Activated naive CD8-positive, alpha-beta T cell treated with anti-CD3 and anti-CD28 coated beads for 36 hours (primary cell): ENCODE measurements at regions not wholly inside any gene's neighbourhood (a gene's known extent, or its start where the extent isn't known, plus 50 kb on each side); places are given as distances from the start of the nearest gene placed in this dataset.

Experiments
- DNase-seq: peaks from one replicate; pipeline ENCODE4 v3.0.0; 2021
- H3K27ac Mint-ChIP-seq: one replicate; pipeline ENCODE4 v1.8.0; 2022; ENCODE audit warnings: mild to moderate bottlenecking, moderate library complexity, mixed read lengths
- H3K27me3 Mint-ChIP-seq: one replicate; pipeline ENCODE4 v1.8.0; 2022; ENCODE audit warnings: mild to moderate bottlenecking, mixed read lengths
- H3K36me3 Mint-ChIP-seq: one replicate; pipeline ENCODE4 v1.8.0; 2021; ENCODE audit warnings: mild to moderate bottlenecking, mixed read lengths
- H3K4me1 Mint-ChIP-seq: one replicate; pipeline ENCODE4 v1.8.0; 2021; ENCODE audit warnings: mixed read lengths
- H3K4me3 Mint-ChIP-seq: one replicate; pipeline ENCODE4 v1.8.0; 2022; ENCODE audit warnings: mild to moderate bottlenecking, moderate library complexity, mixed read lengths
- H3K9me3 Mint-ChIP-seq: one replicate; pipeline ENCODE4 v1.8.0; 2022; ENCODE audit warnings: mixed read lengths

DNA sequence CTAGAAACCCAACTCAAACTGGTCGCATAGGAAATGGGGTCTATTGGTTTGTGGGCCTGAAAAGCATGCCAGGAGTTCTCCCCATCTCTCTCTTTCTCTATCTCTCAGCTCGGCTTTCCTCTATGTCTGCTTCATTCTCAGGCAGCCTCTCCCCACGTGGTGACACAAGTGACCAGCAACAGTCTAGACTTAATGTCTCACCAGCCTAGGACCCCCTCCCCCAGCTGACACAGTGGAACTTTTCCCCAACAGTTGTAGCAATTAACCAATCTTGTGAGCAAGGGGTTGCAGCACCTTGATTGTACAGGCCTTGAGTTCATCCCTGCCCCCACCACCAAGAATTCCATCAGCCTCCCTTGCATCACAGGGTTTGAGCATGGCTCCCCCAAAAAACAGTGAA lies 159.8 kb upstream of the KIT start:
- no peak overlapping the region for H3K27ac Mint-ChIP-seq
- H3K27me3 Mint-ChIP-seq = no peaks in the 10 kb centered on the region
- no peaks in the 10 kb centered on the region for H3K9me3 Mint-ChIP-seq
- H3K4me3 Mint-ChIP-seq = no peak overlapping the region
- H3K36me3 Mint-ChIP-seq = no peaks in the 10 kb centered on the region
- no peak for DNase-seq
- no peaks in the 10 kb centered on the region for H3K4me1 Mint-ChIP-seq

DNA sequence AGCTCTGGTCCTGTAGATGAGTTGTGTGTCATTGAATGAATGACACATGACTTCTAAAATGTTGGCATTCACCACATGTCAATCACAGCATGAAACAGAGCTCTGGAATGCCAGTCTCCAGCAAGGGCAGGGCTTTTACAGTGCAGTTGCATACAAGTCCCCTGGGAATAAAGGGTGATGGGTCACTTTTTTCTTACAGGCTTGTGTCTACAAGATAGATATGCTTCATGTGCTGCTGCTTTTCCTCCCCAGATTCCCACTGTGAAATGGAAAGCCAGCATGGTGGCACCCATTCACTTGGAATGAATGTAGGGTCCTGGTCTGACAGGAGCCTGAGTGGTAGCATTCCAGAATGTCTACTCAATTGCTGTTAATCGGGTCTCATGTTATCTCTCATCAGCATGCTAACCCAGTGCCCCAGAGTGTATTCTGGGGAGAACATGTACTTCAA lies 159.1 kb upstream of the KIT start:
- no peaks in the 10 kb centered on the region for H3K9me3 Mint-ChIP-seq
- no peaks in the 10 kb centered on the region for H3K27me3 Mint-ChIP-seq
- no peak for DNase-seq
- no peaks in the 10 kb centered on the region for H3K36me3 Mint-ChIP-seq
- no peaks in the 10 kb centered on the region for H3K4me1 Mint-ChIP-seq
- H3K27ac Mint-ChIP-seq = no peak overlapping the region
- no peak overlapping the region for H3K4me3 Mint-ChIP-seq

DNA sequence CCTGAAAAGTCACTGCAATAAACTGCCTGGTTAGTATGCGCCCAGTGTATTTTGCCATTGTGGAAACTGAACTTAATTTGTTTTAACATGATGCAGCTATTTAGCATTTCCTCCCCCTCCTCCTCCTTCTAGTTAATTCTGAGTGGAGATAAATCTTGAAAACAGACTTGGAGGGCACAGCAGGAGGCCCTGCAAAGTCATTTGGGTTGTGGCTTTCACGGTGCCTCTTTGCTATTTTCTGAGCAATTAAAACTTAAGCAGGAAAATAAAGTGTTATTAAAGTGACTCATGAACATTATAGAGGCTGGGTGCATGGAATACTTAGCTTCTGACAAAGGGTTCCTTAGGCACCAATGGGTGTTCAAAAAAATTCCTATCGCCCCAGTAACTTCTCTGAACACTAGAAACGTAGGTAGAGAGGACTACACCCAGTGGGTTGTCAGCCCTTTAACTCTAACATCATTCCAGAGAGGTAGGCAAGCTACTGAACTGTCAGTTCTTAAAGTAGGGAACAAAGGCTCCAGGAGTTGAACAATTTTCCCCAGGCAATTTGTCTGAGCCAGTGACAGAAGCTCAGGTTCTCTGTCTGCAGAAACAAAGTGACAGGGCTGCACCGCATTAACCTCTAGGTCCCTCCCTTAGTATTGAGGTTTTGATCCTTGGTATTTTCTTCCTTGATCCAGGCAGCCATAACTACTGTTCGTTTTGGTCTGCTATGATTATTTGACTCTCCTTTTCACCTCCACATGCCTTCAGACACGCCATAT lies 158.3 kb upstream of the KIT start:
- no peaks in the 10 kb centered on the region for H3K9me3 Mint-ChIP-seq
- no peak overlapping the region for H3K27ac Mint-ChIP-seq
- DNase-seq = no peak
- H3K36me3 Mint-ChIP-seq = no peaks in the 10 kb centered on the region
- H3K4me1 Mint-ChIP-seq = no peaks in the 10 kb centered on the region
- no peaks in the 10 kb centered on the region for H3K27me3 Mint-ChIP-seq
- no peak overlapping the region for H3K4me3 Mint-ChIP-seq

DNA sequence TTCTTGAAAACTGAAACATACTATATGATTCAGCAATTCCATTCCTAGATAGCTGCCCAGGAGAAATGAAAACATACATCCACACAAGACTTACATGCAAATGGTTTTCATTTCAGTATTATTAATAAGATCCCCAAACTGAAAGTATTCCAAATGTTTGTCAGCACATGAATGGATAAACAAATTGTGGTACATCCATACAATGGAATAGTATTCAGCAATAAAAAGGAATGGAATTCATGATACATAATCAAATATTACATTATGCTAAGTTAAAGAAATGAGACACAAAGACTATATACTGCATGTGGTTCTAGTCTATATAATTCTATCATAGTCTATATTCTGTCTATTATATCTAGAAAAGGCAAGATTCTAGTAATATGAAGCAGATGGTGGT lies 152.4 kb upstream of the KIT start:
- H3K36me3 Mint-ChIP-seq = no peaks in the 10 kb centered on the region
- peaks cover 8% of the 10 kb centered on the region for H3K9me3 Mint-ChIP-seq
- no peak for DNase-seq
- no peak overlapping the region for H3K4me3 Mint-ChIP-seq
- no peak overlapping the region for H3K27ac Mint-ChIP-seq
- H3K27me3 Mint-ChIP-seq = no peaks in the 10 kb centered on the region
- H3K4me1 Mint-ChIP-seq = no peaks in the 10 kb centered on the region

DNA sequence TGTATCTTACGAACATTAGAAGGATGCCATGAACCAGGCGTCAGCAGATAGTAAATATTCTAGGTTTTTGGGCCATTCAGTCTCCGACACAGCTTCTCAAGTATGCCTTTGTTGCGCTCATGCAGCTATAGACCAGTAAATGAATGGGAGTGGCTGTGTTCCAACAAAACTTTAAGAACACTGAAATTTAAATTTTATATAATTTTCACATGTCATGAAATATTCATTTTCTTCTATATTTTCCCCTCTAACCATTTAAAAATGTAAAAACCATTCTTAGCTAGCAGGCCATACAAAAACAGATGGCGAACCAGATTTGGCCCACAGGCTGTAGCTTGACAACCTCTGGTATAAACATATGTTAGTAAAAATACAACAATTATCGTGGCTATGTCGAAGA lies 151.8 kb upstream of the KIT start:
- H3K4me1 Mint-ChIP-seq = no peaks in the 10 kb centered on the region
- no peaks in the 10 kb centered on the region for H3K36me3 Mint-ChIP-seq
- no peaks in the 10 kb centered on the region for H3K27me3 Mint-ChIP-seq

DNA sequence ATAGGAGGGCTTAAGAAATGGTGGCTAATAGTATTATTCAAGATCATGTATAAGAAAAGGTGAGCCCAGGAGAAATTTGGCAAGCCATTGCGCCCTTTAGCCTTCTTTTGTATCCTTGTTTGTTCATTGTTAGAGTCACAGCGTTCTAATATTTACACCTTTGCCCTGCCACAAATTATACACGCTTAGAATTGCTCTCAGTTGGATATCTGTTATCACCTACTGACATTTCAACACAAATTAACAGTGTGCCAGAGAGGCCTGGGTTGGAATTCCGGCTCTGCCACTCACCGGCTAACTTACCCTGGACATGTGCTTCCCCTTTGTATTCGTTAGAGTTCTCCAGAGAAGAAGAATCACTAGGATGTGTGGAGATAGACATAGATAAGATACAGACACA lies 148.7 kb upstream of the KIT start:
- H3K4me3 Mint-ChIP-seq = no peak overlapping the region
- no peak overlapping the region for H3K27ac Mint-ChIP-seq
- no peak for DNase-seq
- no peaks in the 10 kb centered on the region for H3K4me1 Mint-ChIP-seq
- H3K9me3 Mint-ChIP-seq = peaks cover 8% of the 10 kb centered on the region
- no peaks in the 10 kb centered on the region for H3K36me3 Mint-ChIP-seq
- H3K27me3 Mint-ChIP-seq = no peaks in the 10 kb centered on the region

More for the DNA sequence above, 151.8 kb upstream of the KIT start:
- Mint-ChIP-seq H3K4me3 (no peak overlapping the region), H3K9me3 (peaks cover 8% of the 10 kb centered on the region), H3K27ac (no peak overlapping the region)
- DNase-seq = no peak

DNA sequence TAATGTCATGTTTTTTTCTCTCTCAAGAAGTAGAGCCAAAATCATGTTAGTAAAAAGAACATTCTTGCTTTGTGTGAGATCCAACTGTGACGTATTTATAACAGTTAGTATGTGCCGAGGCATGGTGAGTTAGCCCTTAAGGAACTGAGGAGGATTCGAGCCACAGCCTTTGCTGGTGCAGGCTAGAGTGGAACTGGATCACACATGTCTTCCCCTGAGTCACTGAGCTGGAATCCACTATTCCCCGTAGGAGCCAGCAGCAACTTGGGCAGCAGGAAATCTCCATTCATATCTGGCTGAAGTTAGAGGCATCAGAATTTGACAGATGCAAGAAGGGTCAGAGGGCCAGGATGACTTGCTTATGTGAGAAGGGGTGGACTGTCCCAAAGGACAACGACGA lies 144.6 kb upstream of the KIT start:
- Mint-ChIP-seq H3K9me3 (no peaks in the 10 kb centered on the region), H3K4me1 (no peaks in the 10 kb centered on the region), H3K27me3 (no peaks in the 10 kb centered on the region), H3K4me3 (no peak overlapping the region), H3K36me3 (no peaks in the 10 kb centered on the region), H3K27ac (no peak overlapping the region)
- DNase-seq = no peak

DNA sequence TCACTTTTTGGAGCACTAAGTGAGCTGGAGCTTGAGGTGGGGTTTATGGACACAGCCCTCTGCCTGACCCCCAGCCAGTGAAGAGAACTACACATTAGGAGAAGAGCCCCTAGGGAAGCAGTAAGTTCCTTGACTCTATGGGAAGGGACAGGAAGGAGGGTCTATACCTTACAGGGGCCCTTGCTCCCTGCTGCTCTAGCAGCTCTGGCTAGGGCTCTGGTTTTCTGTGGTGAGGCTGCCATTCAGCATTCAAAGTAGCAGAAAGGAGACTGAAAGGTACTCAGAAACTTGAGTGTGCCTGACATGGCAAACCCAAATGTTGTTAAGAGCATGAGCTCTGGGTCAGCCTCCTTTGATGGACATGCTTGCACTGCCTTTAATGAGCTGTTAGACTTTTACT lies 144.0 kb upstream of the KIT start:
- no peaks in the 10 kb centered on the region for H3K4me1 Mint-ChIP-seq
- H3K36me3 Mint-ChIP-seq = no peaks in the 10 kb centered on the region
- H3K4me3 Mint-ChIP-seq = no peak overlapping the region
- H3K9me3 Mint-ChIP-seq = no peaks in the 10 kb centered on the region
- DNase-seq = no peak
- H3K27ac Mint-ChIP-seq = no peak overlapping the region
- no peaks in the 10 kb centered on the region for H3K27me3 Mint-ChIP-seq

DNA sequence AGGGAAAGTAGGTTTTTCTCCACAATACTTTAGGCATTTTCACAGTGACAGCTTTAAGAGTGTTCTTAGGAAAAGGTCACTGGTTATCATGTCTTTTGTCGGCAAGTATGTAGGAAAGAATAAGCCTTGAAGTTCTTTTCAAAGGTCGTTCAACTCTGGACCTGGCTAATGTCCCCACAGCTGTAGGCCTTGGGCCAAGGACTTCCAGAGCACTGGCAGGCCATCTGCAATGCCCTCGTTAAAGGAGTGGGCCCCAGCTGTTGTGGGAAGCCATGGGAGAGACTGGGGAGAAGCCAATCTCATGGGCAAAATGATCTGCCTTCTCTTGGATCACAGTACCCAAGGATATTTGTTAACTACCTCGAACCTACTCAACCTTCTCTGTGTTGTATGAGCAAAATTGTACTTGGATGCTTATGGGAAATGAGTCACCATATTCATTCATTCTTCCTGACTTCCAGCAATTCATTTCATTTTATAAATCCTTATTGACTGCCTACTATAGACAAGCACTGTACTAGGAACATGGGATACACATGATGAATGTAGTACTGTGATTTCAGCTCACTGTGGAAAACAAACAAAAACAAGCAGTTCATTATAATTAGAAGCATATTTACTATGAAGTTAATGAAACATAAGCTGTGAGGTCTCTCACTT lies 141.1 kb upstream of the KIT start:
- Mint-ChIP-seq H3K27me3 (no peaks in the 10 kb centered on the region), H3K27ac (no peak overlapping the region), H3K4me1 (no peaks in the 10 kb centered on the region), H3K36me3 (no peaks in the 10 kb centered on the region), H3K4me3 (no peak overlapping the region), H3K9me3 (no peaks in the 10 kb centered on the region)
- no peak for DNase-seq

DNA sequence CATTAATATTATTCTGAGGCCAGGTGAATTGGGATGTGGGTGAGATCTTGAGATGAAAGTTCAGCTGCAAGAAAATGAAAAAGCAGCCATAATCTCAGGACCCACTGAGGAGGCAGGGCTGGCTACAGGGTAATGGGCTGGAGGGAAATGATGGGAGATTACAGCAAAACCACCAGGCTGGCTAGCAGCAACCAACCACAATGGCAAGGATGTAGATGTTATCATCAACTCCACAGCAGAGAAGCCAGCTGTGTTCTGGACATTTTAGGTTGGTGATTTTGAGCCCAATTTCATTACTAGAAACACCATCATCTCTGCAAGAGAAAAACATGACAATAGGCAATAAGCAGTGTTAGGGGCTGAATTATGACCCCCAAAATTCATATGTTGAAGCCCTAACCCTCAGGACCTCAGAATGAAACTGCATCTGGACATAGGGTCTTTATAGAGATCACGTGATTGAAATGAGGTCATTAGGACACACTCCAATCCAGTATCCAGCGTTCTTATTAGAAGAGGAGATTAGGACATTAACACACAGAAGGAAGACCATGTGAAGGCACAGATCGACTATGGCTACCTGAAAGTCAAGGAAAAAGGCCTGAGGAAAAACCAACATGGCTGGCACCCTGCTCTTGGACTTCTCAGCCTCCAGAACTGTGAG lies 139.8 kb upstream of the KIT start:
- no peaks in the 10 kb centered on the region for H3K4me1 Mint-ChIP-seq
- no peak for DNase-seq
- H3K27ac Mint-ChIP-seq = no peak overlapping the region
- no peak overlapping the region for H3K4me3 Mint-ChIP-seq
- H3K36me3 Mint-ChIP-seq = no peaks in the 10 kb centered on the region
- no peaks in the 10 kb centered on the region for H3K27me3 Mint-ChIP-seq
- H3K9me3 Mint-ChIP-seq = no peaks in the 10 kb centered on the region

DNA sequence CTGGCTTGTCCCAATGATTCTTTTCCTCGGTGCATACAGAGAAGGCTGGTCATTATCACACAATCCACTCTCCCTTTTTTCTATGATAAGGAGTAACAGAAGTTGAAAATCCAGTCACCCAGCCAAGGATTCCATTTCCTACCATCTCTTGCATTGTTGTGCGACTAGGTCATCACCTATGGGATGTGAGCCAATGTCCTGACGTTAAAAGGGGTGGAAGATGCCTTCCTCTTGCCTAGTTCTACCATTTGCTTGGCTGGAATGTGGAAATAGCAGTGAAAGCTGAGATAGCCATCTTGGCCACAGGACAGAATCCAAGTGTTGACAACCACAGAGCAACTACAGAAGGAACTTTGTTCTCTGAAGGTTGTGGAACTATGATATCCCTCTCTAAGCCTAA lies 132.2 kb upstream of the KIT start:
- Mint-ChIP-seq H3K36me3 (no peaks in the 10 kb centered on the region), H3K9me3 (no peaks in the 10 kb centered on the region), H3K27me3 (no peaks in the 10 kb centered on the region), H3K4me3 (no peak overlapping the region), H3K4me1 (no peaks in the 10 kb centered on the region), H3K27ac (no peak overlapping the region)
- DNase-seq = no peak

DNA sequence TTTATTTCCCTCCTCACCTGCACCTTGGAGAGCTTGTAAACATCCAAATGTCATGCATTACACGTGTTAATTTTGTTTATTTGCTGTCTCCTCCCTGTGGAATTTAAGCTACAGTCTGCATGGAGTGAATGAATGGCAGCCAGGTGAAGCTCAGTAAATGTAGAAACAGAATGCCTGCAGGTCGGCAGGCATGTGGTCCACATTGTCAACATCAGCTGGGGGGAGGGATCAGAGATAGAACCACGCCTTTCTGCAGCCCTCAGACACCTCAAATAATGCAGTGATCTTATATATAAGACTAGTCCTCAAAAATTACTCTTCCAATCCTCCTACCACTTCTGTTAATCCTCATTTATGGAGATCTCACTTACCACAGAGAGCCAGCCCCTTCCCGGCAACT lies 131.2 kb upstream of the KIT start:
- H3K9me3 Mint-ChIP-seq = no peaks in the 10 kb centered on the region
- no peaks in the 10 kb centered on the region for H3K27me3 Mint-ChIP-seq
- H3K36me3 Mint-ChIP-seq = no peaks in the 10 kb centered on the region
- no peak for DNase-seq
- no peaks in the 10 kb centered on the region for H3K4me1 Mint-ChIP-seq
- H3K27ac Mint-ChIP-seq = no peak overlapping the region
- H3K4me3 Mint-ChIP-seq = no peak overlapping the region

DNA sequence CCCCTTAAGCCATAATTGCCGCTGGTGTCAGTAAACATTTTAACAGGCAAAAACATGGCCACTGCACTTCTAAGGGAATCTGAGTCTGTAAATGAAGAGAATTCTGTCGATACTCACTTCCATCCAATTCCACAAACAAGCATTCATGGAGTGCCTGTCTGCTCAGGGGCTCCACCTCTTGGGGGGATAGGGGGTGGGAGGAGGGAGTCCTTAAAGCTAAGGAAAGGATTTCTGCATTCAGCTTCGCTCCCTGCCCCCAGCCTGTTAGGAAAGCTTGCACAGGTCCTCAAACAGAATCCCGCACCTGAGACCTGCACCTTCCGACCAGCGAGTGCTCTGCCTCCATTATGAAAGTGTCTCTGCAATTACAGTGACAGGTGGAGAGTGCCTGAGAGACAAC lies 130.2 kb upstream of the KIT start:
- no peaks in the 10 kb centered on the region for H3K27me3 Mint-ChIP-seq
- no peaks in the 10 kb centered on the region for H3K36me3 Mint-ChIP-seq
- no peak for DNase-seq
- H3K27ac Mint-ChIP-seq = no peak overlapping the region
- no peaks in the 10 kb centered on the region for H3K4me1 Mint-ChIP-seq
- no peaks in the 10 kb centered on the region for H3K9me3 Mint-ChIP-seq
- H3K4me3 Mint-ChIP-seq = no peak overlapping the region

DNA sequence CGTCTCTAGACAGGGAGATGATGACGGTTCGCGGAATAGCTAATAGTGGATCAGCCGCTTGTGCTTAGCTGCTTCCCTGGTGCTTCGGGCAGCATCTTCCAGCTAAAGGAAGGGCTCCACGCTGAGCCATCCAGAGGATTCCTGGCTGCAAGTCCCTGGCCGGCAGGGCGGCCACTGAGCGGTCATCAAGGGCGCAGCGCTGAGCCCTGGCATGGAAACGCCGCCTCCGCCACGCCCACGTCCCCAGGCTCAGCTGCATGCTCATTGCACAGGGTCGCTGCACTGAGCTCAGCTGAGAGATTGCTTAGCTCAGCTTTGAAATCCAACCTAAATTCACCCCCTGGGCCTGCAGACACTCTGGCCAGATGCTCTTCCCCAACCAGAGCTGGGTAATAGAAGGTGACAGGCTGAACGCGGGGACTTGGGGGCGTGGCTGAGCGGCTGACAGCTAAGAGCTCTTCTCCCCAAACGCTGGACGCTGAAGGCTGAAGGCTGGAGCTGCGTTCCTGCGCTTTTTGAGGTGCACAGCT lies 118.2 kb upstream of the KIT start:
- DNase-seq = no peak
- Mint-ChIP-seq H3K27ac (no peak overlapping the region), H3K4me3 (no peak overlapping the region), H3K4me1 (no peaks in the 10 kb centered on the region), H3K27me3 (peaks cover 16% of the 10 kb centered on the region), H3K9me3 (peaks cover 3% of the 10 kb centered on the region), H3K36me3 (no peaks in the 10 kb centered on the region)

DNA sequence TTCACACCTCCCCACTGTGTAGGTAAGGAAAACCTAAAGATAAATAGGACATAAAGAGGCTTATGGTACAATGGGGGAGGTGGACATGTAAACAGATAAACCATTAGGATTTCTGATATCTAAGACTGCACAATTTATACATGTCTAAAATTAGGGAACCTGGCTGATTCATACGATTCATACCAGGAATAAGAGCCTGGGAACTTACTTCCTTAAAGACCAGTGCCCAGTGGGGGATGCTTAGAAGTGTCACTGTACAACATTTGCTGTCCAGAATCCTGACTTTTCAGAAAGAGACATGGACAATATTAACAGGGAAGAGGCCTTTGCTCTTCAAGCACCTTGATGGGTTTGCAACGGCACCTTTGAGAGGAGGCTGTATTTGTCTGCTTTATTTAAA lies 116.8 kb upstream of the KIT start:
- Mint-ChIP-seq H3K9me3 (no peaks in the 10 kb centered on the region), H3K4me1 (no peaks in the 10 kb centered on the region), H3K4me3 (no peak overlapping the region), H3K27ac (no peak overlapping the region), H3K36me3 (no peaks in the 10 kb centered on the region), H3K27me3 (peaks cover 9% of the 10 kb centered on the region)
- DNase-seq = no peak
